Neuronal stem cell (in vitro differentiated cells): ENCODE measurements at regions not wholly inside any gene's neighbourhood (a gene's known extent, or its start where the extent isn't known, plus 50 kb on each side); places are given as distances from the start of the nearest gene placed in this dataset.

ENCODE experiments used
- DNase-seq: peaks from one replicate; pipeline ENCODE4 v3.0.0-alpha.2; 2013; ENCODE audit warnings: low spot score
- H2AFZ ChIP-seq: one replicate; pipeline ENCODE4 v1.6.1; 2013; ENCODE audit warnings: mild to moderate bottlenecking, low read length, inconsistent platforms
- H2AK5ac ChIP-seq: 2 replicates; pipeline ENCODE4 v1.6.1; 2013; ENCODE audit warnings: low read depth, mild to moderate bottlenecking, inconsistent platforms, low read length, moderate library complexity, mixed read lengths
- H2BK120ac ChIP-seq: 2 replicates; pipeline ENCODE4 v1.6.1; 2013; ENCODE audit warnings: low read depth, mild to moderate bottlenecking, inconsistent platforms, low read length, moderate library complexity, mixed read lengths
- H2BK12ac ChIP-seq: one replicate; pipeline ENCODE4 v1.6.1; 2013; ENCODE audit warnings: low read length, inconsistent platforms
- H2BK15ac ChIP-seq: 2 replicates; pipeline ENCODE4 v1.6.1; 2013; ENCODE audit warnings: mild to moderate bottlenecking, low read length, inconsistent platforms, mixed read lengths
- H2BK5ac ChIP-seq: one replicate; pipeline ENCODE4 v1.6.1; 2013; ENCODE audit warnings: inconsistent platforms, mild to moderate bottlenecking, low read length, moderate library complexity
- H3K14ac ChIP-seq: one replicate; pipeline ENCODE4 v1.6.1; 2013; ENCODE audit warnings: low read length, inconsistent platforms
- H3K18ac ChIP-seq: 2 replicates; pipeline ENCODE4 v1.6.1; 2013; ENCODE audit warnings: low read length, inconsistent platforms
- H3K23ac ChIP-seq: 2 replicates; pipeline ENCODE4 v1.6.1; 2013; ENCODE audit warnings: low read depth, mild to moderate bottlenecking, mixed read lengths, low read length, inconsistent platforms; ENCODE audit not compliant: poor library complexity
- H3K27ac ChIP-seq: replicated peaks from 3 replicates; pipeline ENCODE4 v1.5.1; 2013; ENCODE audit warnings: low read length, inconsistent platforms
- H3K27me3 ChIP-seq, 3 experiments: 2 replicates each; pipeline ENCODE4 v1.6.1; 2013; ENCODE audit warnings: low read length in 3 of 3, mild to moderate bottlenecking in 2 of 3, inconsistent platforms in 1 of 3, low read depth in 1 of 3, mixed read lengths in 1 of 3, moderate library complexity in 1 of 3; ENCODE audit not compliant: control insufficient read depth in 3 of 3, insufficient read depth in 3 of 3
- H3K36me3 ChIP-seq, 2 donors: replicated peaks in 1 of 2; 2 replicates each; pipeline ENCODE4 v1.6.1; 2013; ENCODE audit warnings: low read length in 2 of 2; ENCODE audit not compliant: control insufficient read depth in 2 of 2, insufficient read depth in 2 of 2
- H3K4ac ChIP-seq: 2 replicates; pipeline ENCODE4 v1.6.1; 2013; ENCODE audit warnings: inconsistent platforms, mild to moderate bottlenecking, low read length, moderate library complexity
- H3K4me1 ChIP-seq, 2 donors: 1 replicate in 1 of 2; 2 replicates in 1 of 2; pipeline ENCODE4 v1.6.1; 2013; ENCODE audit warnings: low read length in 2 of 2, low read depth in 1 of 2; ENCODE audit not compliant: control insufficient read depth in 2 of 2, insufficient read depth in 1 of 2
- H3K4me2 ChIP-seq: one replicate; pipeline ENCODE4 v1.6.1; 2013; ENCODE audit warnings: mild to moderate bottlenecking, low read length, inconsistent platforms; ENCODE audit not compliant: insufficient read depth, poor library complexity, severe bottlenecking
- H3K4me3 ChIP-seq, 2 donors: 2 replicates each; pipeline ENCODE4 v1.5.1; 2013; ENCODE audit warnings: low read length in 2 of 2, mild to moderate bottlenecking in 2 of 2, inconsistent platforms in 1 of 2, moderate library complexity in 1 of 2
- H3K79me1 ChIP-seq: one replicate; pipeline ENCODE4 v1.6.1; 2013; ENCODE audit warnings: low read depth, mild to moderate bottlenecking, inconsistent platforms, low read length, moderate library complexity
- H3K9ac ChIP-seq: one replicate; pipeline ENCODE4 v1.6.1; 2013; ENCODE audit warnings: mild to moderate bottlenecking, low read depth, low read length, inconsistent platforms; ENCODE audit not compliant: poor library complexity
- H3K9me3 ChIP-seq, 2 donors: replicated peaks in 1 of 2; 2 replicates each; pipeline versions ENCODE3 to v1.6.1; 2013; ENCODE audit warnings: low read length in 2 of 2, mild to moderate bottlenecking in 2 of 2, inconsistent platforms in 1 of 2, low read depth in 1 of 2, mixed read lengths in 1 of 2, moderate library complexity in 1 of 2; ENCODE audit not compliant: control insufficient read depth in 2 of 2, insufficient read depth in 1 of 2
- H4K8ac ChIP-seq: one replicate; pipeline ENCODE4 v1.6.1; 2013; ENCODE audit warnings: low read depth, mild to moderate bottlenecking, inconsistent platforms, low read length, moderate library complexity
- H4K91ac ChIP-seq: one replicate; pipeline ENCODE4 v1.6.1; 2013; ENCODE audit warnings: low read length, low read depth, mild to moderate bottlenecking, inconsistent platforms; ENCODE audit not compliant: poor library complexity
- WGBS, 2 donors: extraction: QIAGEN DNeasy Blood & Tissue Kit; methylation state at CpG; one replicate each; pipeline ENCODE4 v1.1.7; 2013; ENCODE audit warnings: missing lambda C conversion rate in 2 of 2, mixed read lengths in 1 of 2; ENCODE audit not compliant: insufficient read length in 2 of 2, insufficient replicate concordance in 1 of 2; ENCODE audit errors: extremely low coverage in 2 of 2; 5-methylcytosine and 5-hydroxymethylcytosine counted together

DNA sequence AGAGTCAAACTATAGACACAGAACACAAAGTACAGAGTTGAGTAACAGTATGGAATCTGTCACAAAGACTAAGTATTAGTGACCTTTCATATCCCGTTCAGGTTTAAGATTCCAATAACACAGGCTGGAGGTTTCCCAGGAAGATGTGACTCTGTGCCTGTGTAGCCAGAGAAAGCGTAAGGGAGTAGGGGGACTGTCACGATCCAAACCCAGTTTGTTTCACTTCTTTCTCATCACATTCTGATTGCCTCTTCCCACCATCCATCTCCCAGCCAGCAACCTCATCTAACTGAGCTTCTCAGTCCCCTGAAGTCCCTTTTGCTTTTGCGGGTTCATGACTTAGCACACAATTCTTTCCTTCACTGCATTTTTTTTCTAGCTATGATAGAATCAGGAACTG, 76.4 kb upstream of the NPVF start:
- Histone ChIP-seq H3K27ac (no peak overlapping the region), H3K4me3 (no peak overlapping the region), H2AFZ (peak overlapping the region; percentile 43), H4K91ac (no peak overlapping the region), H3K4me1 (peaks cover 6 to 22% of the 10 kb centered on the region in 2 donors), H3K23ac (no peak overlapping the region), H3K79me1 (no peaks in the 10 kb centered on the region), H2BK5ac (no peak overlapping the region), H2BK12ac (no peak overlapping the region), H3K4ac (no peak overlapping the region), H2BK15ac (no peak overlapping the region), H4K8ac (no peak overlapping the region), H3K9ac (no peak overlapping the region), H3K9me3 (no peaks in the 10 kb centered on the region), H2AK5ac (no peak overlapping the region), H3K14ac (no peak overlapping the region), H3K36me3 (no peaks in the 10 kb centered on the region), H3K4me2 (no peak overlapping the region), H2BK120ac (no peak overlapping the region), H3K27me3 (no peaks in the 10 kb centered on the region), H3K18ac (no peak overlapping the region)
- DNase-seq: no peak
- WGBS, 2 donors: no CpG with 5 or more reads among the region's 4 CpGs

DNA sequence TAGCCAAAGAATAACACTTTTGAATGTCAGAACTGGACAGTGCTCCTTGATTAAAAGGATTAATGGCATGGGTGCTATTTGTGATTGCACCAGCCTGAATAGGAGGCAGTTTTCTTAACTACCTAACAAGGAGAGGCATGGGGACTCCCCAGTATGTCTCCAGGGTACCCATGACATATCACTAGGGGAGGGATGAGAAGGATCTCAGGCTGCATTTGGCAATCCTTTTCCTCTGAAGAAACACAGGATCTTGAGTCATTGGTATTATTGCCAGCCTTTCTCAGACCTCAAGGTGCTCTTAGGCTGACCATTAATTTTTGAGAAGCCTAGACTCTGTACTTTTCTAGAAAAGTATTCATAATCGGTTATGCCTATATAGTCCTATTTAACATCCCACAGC, 77.5 kb upstream of the NPVF start:
- H3K27me3 ChIP-seq: no peaks in the 10 kb centered on the region
- H4K8ac ChIP-seq: no peak overlapping the region
- no peak overlapping the region for H2AK5ac ChIP-seq
- H2BK5ac ChIP-seq: no peak overlapping the region
- no CpG with 5 or more reads among the region's 1 CpG for WGBS, 2 donors
- H3K36me3 ChIP-seq: no peaks in the 10 kb centered on the region
- H3K79me1 ChIP-seq: no peaks in the 10 kb centered on the region
- H2AFZ ChIP-seq: no peak overlapping the region
- no peak overlapping the region for H3K4me2 ChIP-seq
- H4K91ac ChIP-seq: no peak overlapping the region
- H3K27ac ChIP-seq: no peak overlapping the region
- peaks cover 2 to 8% of the 10 kb centered on the region in 2 donors for H3K9me3 ChIP-seq
- no peak overlapping the region for H3K14ac ChIP-seq
- peaks cover 6 to 22% of the 10 kb centered on the region in 2 donors for H3K4me1 ChIP-seq
- no peak overlapping the region for H2BK15ac ChIP-seq
- no peak overlapping the region for H2BK120ac ChIP-seq
- no peak overlapping the region for H2BK12ac ChIP-seq
- no peak overlapping the region for H3K18ac ChIP-seq
- H3K9ac ChIP-seq: no peak overlapping the region
- DNase-seq: no peak
- no peak overlapping the region for H3K4ac ChIP-seq
- no peak overlapping the region for H3K23ac ChIP-seq
- H3K4me3 ChIP-seq: no peak overlapping the region

DNA sequence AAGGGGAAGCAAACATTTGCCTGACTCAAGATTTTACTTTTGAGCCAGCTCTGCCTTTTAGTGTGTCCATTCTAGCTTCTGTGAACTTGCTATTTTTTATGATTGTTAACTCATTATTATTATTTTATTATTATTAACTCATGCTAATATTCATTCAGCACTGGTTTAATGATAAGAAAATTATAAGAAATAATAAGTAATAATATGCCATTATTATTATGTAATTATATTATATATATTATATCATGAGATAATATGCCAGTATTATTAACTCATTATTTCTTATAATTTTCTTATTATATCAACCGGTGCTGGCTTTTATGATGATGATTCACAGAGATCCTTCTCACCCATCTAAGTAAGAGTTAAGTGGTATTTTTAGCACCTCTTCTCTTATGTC, 79.3 kb upstream of the NPVF start:
- Histone ChIP-seq H3K27me3 (no peaks in the 10 kb centered on the region), H2BK120ac (no peak overlapping the region), H4K91ac (no peak overlapping the region), H2AK5ac (no peak overlapping the region), H3K18ac (no peak overlapping the region), H3K27ac (no peak overlapping the region), H3K14ac (no peak overlapping the region), H3K4me3 (no peak overlapping the region), H4K8ac (no peak overlapping the region), H3K4ac (no peak overlapping the region), H3K4me2 (no peak overlapping the region), H3K23ac (no peak overlapping the region), H3K79me1 (no peaks in the 10 kb centered on the region), H3K9me3 (peaks cover 2 to 11% of the 10 kb centered on the region in 2 donors), H3K4me1 (peaks cover 6 to 22% of the 10 kb centered on the region in 2 donors), H2BK12ac (no peak overlapping the region), H3K36me3 (no peaks in the 10 kb centered on the region), H2AFZ (no peak overlapping the region), H3K9ac (no peak overlapping the region), H2BK15ac (no peak overlapping the region), H2BK5ac (no peak overlapping the region)
- DNase-seq: no peak
- WGBS, 2 donors: no CpG with 5 or more reads among the region's 1 CpG

GRCh38 chr7:25308246-25308645, 80.0 kb upstream of the NPVF start:
- H3K27ac ChIP-seq: no peak overlapping the region

More at GRCh38 chr7:25308246-25308645, 80.0 kb upstream of the NPVF start:
- Histone ChIP-seq H2BK5ac (no peak overlapping the region), H3K4me1 (peaks cover 5 to 19% of the 10 kb centered on the region in 2 donors), H3K23ac (no peak overlapping the region), H2BK12ac (no peak overlapping the region), H3K14ac (no peak overlapping the region), H3K36me3 (no peaks in the 10 kb centered on the region), H3K4me2 (no peak overlapping the region), H3K79me1 (no peaks in the 10 kb centered on the region), H3K4me3 (no peak overlapping the region), H4K91ac (no peak overlapping the region), H2BK15ac (no peak overlapping the region), H3K4ac (no peak overlapping the region), H2AFZ (peak overlapping the region; percentile 32), H3K18ac (no peak overlapping the region), H2AK5ac (no peak overlapping the region), H3K9ac (no peak overlapping the region), H3K27me3 (no peaks in the 10 kb centered on the region), H4K8ac (no peak overlapping the region), H3K9me3 (peaks cover 2 to 11% of the 10 kb centered on the region in 2 donors), H2BK120ac (no peak overlapping the region)
- DNase-seq: no peak
- no CpG with 5 or more reads among the region's 4 CpGs for WGBS, 2 donors
